ENCODE measurements at regions not wholly inside any gene's neighbourhood (a gene's known extent, or its start where the extent isn't known, plus 50 kb on each side); places are given as distances from the start of the nearest gene placed in this dataset.

- Histone ChIP-seq H3K79me2 (ENCODE audit: insufficient read depth) (no peaks in the 10 kb centered on the region), H3K27ac (ENCODE audit: low read depth in 2 of 2, low read length in 1 of 2) (no peak overlapping the region), H3K4me2 (no peak overlapping the region), H4K20me1 (ENCODE audit: insufficient read depth) (no peaks in the 10 kb centered on the region), H3K36me3 (replicated peaks in 1 of 2; ENCODE audit: control insufficient read depth in 1 of 2, insufficient read depth in 2 of 2, low read length in 1 of 2) (no peaks in the 10 kb centered on the region), H3F3A (replicated peaks; ENCODE audit: insufficient read depth) (no peaks in the 10 kb centered on the region), H3K4me1 (ENCODE audit: control insufficient read depth in 1 of 2, insufficient read depth in 2 of 2, low read depth in 1 of 2, low read length in 1 of 2) (no peaks in the 10 kb centered on the region), H3K9ac (no peak overlapping the region), H3K9me2 (no peaks in the 10 kb centered on the region), H3K9me3 (peaks cover 14% of the 10 kb centered on the region), H3K27me3 (ENCODE audit: insufficient read depth) (no peaks in the 10 kb centered on the region), H2AFZ (ENCODE audit: low read depth) (no peak overlapping the region), H3K4me3 (ENCODE audit: low read depth in 2 of 2, low read length in 1 of 2) (no peak overlapping the region)
- WGBS (ENCODE audit: low lambda C conversion rate), result 80% methylated on average over 1 of the region's 1 CpG
- POLR2A ChIA-PET, result no interaction called here
- CTCF ChIA-PET, result no interaction called here
- DNase-seq, result no peak
- TF ChIP-seq JUND (IDR thresholded peaks at IDR 0.05), result no peak
- no peak for TF ChIP-seq YY1 (IDR thresholded peaks at IDR 0.05; ENCODE audit: low read depth)
- no peak for TF ChIP-seq SMC3 (IDR thresholded peaks at IDR 0.05; ENCODE audit: low read depth, low read length)
- TF ChIP-seq TAF1 (IDR thresholded peaks at IDR 0.05; ENCODE audit: borderline replicate concordance, low read depth, low read length), result no peak
- no peak for TF ChIP-seq MXI1 (IDR thresholded peaks at IDR 0.05; ENCODE audit: low read depth, low read length)
- TF ChIP-seq CTCF (IDR thresholded peaks at IDR 0.05), result no peak
- TF ChIP-seq RAD21 (IDR thresholded peaks at IDR 0.05; ENCODE audit: low read length), result no peak
- no peak for TF ChIP-seq USF1 (IDR thresholded peaks at IDR 0.05; ENCODE audit: borderline replicate concordance, low read depth)
- no peak for TF ChIP-seq MEF2A (IDR thresholded peaks at IDR 0.05; ENCODE audit: borderline replicate concordance, low read depth)
- no peak for TF ChIP-seq EZH2phosphoT487 (IDR thresholded peaks at IDR 0.05; ENCODE audit: borderline replicate concordance, low read depth)
- no peak for TF ChIP-seq RFX5 (IDR thresholded peaks at IDR 0.05; ENCODE audit: low read length)
- TF ChIP-seq ZBTB33 (IDR thresholded peaks at IDR 0.05; ENCODE audit: borderline replicate concordance, low read depth), result no peak
- TF ChIP-seq FOSL2 (IDR thresholded peaks at IDR 0.05; ENCODE audit: borderline replicate concordance, low read depth), result no peak
- no peak for TF ChIP-seq NFIC (IDR thresholded peaks at IDR 0.05; ENCODE audit: borderline replicate concordance)
- no peak for TF ChIP-seq EP300 (IDR thresholded peaks at IDR 0.05; ENCODE audit: borderline replicate concordance in 1 of 2, low read depth in 1 of 2, low read length in 1 of 2)
- TF ChIP-seq, protein P1, sequence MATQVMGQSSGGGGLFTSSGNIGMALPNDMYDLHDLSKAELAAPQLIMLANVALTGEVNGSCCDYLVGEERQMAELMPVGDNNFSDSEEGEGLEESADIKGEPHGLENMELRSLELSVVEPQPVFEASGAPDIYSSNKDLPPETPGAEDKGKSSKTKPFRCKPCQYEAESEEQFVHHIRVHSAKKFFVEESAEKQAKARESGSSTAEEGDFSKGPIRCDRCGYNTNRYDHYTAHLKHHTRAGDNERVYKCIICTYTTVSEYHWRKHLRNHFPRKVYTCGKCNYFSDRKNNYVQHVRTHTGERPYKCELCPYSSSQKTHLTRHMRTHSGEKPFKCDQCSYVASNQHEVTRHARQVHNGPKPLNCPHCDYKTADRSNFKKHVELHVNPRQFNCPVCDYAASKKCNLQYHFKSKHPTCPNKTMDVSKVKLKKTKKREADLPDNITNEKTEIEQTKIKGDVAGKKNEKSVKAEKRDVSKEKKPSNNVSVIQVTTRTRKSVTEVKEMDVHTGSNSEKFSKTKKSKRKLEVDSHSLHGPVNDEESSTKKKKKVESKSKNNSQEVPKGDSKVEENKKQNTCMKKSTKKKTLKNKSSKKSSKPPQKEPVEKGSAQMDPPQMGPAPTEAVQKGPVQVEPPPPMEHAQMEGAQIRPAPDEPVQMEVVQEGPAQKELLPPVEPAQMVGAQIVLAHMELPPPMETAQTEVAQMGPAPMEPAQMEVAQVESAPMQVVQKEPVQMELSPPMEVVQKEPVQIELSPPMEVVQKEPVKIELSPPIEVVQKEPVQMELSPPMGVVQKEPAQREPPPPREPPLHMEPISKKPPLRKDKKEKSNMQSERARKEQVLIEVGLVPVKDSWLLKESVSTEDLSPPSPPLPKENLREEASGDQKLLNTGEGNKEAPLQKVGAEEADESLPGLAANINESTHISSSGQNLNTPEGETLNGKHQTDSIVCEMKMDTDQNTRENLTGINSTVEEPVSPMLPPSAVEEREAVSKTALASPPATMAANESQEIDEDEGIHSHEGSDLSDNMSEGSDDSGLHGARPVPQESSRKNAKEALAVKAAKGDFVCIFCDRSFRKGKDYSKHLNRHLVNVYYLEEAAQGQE (IDR thresholded peaks at IDR 0.05; ENCODE audit: low read depth, low read length), result no peak
- TF ChIP-seq CHD2 (IDR thresholded peaks at IDR 0.05; ENCODE audit: low read length, partially characterized antibody), result no peak
- TF ChIP-seq GATA2 (CRISPR knock-in tag; IDR thresholded peaks at IDR 0.05), result no peak
- no peak for TF ChIP-seq GABPA (IDR thresholded peaks at IDR 0.05; ENCODE audit: low read depth)
- TF ChIP-seq PBX3 (IDR thresholded peaks at IDR 0.05), result no peak
Observed at GRCh38 chr4:91829531-91829930, 474.2 kb upstream of the GRID2 start.

Data from SK-N-SH (cell line).